GM19455 (cell line): ENCODE measurements at regions not wholly inside any gene's neighbourhood (a gene's known extent, or its start where the extent isn't known, plus 50 kb on each side); places are given as distances from the start of the nearest gene placed in this dataset.
"Not testable (repeated sequence)": the region's sequence is repeated elsewhere in the genome, so short reads cannot be mapped to it uniquely, and the experiment has no call there.

Experiments used
- ATAC-seq: cut with Tn5 transposase; IDR thresholded peaks from one replicate; pipeline ENCODE4 v1.9.1; 2021; ENCODE audit not compliant: unreplicated experiment

DNA sequence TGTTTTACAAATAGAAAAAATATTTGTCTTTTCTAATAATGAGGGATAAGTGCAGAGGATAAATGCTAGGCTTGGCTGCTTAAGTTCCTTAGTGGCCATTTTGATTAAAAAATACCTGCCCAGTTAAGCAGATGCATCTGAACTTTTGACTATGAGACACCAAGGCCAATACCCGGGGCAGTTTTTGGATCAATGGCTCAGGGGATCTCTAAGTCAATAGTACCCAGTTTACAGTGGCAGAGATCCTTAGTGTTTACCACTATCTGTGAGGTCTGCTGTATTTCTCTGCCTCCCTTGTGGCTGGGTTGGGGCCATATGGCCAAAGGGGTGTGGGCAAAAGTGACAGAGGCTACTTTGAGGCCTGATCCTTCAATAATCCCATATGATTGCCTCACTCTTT, 184.5 kb upstream of the MAST4 start:
- ATAC-seq = no peak

DNA sequence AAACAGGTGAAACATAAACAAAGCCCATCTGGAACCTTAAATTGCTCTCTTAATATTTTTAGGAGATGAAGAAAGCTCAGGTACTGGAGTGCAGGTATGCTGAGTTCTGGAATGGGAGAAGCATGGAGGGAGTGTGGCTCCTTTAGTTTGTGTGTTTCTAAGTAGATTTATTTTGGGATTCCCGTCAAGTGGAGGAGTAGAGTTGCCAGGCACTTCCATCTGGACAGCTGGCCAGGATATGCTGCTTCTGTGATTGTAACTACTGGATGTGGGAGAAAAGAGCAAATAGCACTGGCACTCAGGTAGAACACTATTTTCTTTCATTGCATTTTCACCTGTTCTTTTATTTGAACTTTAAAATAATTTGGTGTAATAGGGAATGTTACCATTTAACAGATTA, 182.3 kb upstream of the MAST4 start:
- no peak for ATAC-seq

DNA sequence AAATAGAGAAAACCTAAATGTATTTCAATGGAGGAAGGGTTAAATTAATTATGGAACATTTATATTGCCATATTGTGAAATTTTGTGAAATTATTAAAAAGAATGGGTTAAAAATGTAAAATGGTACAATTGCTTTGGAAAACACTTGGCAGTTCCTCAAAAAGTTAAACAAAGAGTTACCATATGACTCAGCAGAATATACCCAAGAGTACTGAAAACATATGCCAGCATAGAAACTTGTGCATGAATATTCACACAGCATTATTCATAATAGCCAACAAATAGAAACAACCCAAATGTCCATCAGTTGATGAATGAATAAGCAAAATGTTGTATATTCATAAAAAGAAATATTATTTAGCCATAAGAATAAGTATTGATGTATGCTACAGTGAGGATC, 181.0 kb upstream of the MAST4 start:
- no peak for ATAC-seq

DNA sequence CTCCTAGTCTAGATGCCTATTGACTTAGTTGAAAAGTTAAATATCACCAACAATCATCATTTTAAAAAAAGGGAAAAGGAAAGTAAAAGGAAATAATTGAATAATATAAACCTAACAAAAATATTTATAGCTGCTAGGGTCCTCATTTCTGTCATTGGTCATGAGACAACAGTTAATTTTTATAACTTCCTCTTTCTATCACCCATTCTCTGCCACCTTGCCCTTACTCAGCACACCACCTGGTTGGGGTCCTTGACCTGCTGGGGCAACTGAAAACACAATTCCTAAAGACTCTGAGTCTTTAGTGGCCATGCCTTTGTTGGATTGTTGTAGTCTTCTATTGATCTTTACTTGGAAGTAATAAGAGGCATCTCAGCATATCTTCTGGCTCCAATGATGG, 179.5 kb upstream of the MAST4 start:
- no peak for ATAC-seq

DNA sequence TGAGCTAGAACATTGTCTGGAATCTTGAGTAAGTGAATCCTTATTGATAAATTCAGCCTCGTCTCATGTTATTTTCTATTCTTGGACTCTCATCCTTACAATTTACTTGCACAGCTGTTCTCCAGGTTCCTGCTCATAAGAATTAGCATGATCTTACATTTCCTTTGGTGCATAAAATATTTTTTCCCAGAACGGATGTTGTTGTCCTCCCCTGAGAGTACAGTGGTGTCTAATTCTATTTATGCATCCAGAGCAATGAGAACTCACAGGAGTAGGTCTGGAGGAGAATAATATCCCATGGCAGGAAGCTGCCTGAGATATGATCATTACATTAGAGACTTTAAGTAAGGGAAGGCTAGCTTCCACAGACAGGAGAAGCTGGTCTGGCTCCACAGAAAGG, 178.4 kb upstream of the MAST4 start:
- ATAC-seq = no peak

DNA sequence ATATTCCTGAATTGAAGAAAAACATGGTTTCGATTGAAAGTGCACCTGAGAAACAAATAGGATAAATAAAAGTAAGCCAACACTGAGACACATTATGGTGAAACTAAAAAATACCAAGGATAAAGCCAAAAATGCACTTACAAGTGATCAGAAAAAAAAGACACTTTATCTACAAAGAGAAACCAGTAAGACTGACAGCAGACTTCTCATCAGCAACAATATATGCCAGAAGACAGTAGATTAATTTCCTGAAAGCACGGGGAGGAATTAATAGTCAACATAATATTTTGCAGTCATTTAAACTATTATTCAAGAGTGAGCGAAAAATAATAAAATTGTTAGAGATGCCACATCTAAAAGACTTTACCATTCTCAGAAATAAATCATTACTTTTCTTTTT, 172.7 kb upstream of the MAST4 start:
- no peak for ATAC-seq

DNA sequence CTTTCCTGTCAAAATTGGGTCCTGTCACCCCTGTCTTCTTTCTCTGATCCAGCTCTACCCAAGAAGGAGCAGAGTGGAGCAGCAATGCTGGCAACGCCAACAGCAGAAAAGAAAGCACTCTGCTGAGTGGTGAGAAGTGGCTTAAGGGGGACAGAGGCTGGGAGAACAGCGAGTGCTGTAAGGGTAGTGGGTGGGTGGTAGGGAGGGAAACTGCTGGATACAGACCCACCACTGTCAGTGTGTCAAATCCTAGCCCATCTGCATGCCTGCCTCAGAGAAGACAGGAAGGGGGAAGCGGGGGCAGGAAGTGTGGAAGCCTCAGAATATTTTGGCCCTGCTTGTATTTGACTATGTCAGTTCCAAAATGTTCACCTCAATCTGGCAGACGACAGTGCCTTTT, 170.4 kb upstream of the MAST4 start:
- ATAC-seq = no peak

DNA sequence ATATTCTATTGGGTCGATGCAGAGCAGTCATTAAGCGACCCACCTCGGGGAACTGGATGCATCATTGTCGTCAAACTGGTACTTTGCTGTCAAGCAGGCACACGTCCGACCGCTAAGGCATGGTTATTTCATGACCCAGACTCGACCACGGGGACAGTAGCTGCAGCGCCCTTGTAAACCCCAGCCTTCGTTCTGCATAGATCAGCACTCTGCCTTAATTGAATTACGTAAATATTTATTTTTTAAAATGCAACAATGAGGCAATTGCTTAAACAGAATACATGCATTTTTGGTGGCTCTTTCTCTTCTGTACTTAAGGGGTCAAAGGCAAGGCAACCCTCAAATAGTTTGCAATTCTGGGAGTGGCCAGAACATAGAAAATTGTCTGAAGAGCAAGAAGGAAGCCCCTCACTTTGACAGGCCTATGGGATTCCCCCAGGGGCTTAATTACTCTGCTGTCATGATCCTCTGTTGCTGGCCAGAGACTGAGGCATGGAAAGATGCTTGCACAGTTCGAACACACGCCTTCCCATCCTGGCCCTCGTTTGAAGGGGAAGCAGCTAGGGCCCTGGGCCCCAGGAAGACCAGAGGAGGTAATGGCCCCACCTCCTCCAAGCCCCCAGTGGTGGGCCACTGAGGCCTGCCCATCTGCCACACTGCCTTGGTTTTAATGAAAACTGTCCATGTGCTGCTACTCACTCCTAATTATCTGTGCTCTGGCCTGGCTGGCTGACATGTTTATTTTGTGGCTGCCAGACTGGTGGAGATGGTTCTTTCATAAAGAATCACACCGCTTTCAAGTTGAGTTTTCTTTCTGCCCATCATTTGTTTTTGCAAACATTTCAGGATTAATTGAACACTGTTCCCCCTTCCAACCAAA, 169.7 kb upstream of the MAST4 start:
- no peak for ATAC-seq

DNA sequence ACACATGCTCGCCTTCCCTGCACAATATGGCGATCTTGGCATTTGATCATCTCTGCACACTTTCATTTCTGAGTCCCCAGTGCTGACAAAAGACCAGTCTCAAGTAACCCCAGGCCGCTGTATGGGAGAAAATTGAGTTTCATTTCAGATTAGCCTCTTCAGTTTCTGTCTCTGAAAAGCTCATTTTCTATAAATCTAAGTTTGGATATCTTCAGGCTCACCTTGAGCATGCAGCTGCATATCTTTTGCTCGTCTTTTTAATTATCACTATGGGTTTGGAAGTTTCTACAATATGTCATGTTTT, 169.1 kb upstream of the MAST4 start:
- no peak for ATAC-seq

DNA sequence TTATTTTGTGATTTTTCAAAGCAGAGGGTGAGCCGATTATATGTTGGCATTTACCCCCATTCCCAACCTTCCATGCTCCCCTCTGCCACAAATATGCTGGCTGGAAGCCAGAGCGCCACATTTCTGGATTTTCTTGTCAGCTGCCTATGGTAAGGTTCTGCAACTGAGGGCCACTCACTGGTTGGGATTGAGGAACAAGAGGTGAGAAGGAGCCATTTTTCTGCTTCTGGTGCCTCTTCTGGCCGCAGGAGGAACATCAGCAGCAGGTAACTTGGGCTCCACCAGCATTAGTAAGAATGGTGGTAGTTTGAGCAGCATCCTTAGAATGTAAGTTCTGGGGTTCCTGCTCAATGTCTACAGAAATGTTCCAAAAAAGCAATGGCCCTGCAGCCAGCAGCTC, 159.5 kb upstream of the MAST4 start:
- ATAC-seq = no peak

DNA sequence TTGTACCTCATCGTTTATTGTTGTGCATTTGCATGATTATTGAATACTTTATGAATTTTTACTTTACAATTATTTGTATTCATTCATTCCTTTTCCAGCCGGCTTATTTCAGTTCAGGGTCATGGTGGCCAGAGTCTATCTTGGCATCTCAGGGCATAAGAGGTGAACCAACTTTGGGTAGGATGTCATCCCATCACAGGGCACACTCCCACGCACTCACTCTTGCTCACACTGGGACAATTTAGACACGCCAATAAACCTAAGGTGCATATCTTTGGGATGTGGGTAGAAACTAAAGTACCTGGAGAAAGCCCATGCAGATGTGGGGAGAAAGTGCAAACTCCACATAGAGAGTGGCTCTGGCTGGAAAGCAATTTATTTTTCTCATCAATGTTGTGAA, 158.1 kb upstream of the MAST4 start:
- ATAC-seq = no peak

DNA sequence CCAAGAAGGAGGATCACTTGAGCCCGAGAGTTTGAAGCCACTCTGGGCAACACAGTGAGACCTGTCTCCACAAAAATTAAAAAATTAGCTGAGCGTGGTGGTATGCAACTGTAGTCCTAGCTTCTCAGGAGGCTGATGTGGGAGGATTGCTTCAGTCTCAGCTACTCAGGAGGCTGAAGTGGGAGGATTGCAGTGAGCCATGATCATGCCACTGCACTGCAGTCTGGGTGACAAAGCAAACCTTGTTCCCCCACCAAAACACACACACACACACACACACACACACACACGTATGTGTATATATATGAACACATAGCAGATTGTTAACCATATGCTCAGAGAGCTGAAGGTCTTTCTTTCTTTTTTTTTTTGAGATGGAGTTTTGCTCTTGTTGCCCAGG, 157.5 kb upstream of the MAST4 start:
- ATAC-seq = no peak

DNA sequence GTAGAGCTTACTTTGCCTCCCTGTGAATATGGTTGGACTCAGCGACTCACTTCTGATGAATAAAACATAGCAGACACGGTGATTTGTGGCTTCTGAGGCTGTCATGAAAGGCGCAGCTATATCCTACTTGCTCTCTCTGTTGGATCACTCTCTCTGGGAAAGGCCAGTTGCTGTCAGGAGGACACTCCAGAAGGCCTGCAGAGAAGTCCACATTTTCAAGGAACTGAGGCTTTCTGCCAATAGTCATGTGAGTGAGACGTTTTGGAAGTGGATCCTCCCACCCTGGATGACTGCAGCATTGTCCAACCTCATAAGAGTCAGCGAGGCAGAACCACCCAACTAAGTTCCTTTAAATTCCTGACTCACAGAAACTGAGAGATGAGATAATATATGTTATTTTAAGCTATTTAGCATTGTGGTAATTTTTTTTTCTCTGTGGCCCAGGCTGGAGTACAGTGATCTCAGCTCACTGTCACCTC, 156.0 kb upstream of the MAST4 start:
- ATAC-seq = no peak

DNA sequence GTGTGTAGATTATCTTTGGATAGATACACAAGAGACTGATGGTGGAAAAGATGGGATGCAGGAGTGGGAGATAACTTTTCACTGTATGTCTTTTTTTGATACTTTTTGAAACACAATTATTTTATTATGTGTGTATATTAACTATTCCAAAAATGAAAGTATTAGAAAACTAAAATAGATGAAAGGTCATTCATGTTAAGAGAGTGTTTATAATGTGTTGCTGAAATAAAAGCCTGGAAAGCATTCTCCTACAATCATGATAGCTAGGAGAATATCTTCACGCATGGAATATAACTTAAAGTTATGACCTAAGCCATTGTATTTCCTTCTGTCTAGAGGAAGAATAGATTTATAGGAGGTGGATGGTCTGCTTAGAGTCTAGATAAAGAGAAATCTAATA, 154.8 kb upstream of the MAST4 start:
- no peak for ATAC-seq

DNA sequence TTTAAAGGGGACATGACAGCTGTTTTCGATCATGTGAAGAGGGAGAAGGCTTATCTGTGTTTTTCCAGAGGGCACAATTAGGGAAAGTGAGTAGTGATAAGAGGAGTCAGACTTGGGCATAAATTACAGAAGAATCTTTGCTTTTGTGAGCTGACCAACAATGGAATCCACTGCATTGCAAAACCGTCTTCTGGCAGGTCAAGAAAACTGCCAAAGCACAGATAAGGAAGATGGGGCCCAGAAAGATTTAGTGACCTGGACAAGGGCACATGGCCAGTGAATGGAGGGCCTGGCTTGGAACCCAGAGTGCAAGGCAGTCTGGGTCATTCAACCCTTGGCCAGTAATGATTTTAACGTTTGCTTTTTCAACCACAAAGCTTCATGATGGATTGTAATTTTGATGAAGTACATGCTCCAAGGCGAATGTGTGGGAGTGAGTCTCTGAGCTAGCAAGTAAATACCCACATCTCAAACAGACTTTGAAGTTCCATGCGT, 153.2 kb upstream of the MAST4 start:
- ATAC-seq = no peak

DNA sequence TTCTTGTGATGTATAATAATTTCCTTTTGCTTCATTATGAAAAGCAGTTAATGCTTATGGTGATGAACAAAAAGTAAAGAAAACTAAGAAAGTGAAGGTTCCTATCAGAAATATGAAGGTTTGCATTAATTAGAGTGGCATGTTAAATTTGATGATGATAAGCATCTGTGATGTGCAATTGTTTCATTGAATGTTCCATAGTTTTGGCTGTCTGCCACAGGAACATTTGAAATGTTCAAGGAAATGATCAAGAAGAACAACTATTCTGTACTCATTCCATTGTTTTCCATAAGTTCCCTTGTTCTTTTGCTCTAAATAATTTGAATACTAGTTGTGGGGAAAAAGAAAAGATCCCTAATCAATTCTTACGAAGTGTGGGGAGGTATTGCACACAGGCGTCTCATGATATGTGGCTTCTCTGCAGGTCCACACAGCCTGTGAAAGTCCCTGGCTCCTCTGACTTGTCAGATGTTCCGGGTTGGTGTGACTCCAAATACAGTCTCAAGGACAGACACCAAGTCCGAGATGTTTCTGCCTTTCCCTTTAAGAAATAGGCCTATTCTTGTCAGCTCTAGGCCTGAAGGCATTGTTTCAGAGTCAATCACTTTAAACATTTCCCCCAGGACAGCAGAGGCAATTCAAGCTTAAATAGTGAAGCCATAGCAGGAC, 152.6 kb upstream of the MAST4 start:
- ATAC-seq = no peak

DNA sequence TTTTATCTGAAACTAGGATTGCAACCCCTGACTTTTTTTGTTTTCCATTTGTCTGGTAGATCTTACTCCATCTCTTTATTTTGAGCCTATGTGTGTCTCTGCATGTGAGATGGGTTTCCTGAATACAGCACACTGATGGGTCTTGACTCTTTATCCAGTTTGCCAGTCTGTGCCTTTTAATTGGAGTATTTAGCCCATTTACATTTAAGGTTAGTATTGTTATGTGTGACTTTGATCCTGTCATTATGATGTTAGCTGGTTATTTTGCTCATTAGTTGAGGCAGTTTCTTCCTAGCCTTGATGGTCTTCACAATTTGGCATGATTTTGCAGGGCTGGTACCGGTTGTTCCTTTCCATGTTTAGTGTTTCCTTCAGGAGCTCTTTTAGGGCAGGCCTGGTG, 148.1 kb upstream of the MAST4 start:
- not testable (repeated sequence) for ATAC-seq

DNA sequence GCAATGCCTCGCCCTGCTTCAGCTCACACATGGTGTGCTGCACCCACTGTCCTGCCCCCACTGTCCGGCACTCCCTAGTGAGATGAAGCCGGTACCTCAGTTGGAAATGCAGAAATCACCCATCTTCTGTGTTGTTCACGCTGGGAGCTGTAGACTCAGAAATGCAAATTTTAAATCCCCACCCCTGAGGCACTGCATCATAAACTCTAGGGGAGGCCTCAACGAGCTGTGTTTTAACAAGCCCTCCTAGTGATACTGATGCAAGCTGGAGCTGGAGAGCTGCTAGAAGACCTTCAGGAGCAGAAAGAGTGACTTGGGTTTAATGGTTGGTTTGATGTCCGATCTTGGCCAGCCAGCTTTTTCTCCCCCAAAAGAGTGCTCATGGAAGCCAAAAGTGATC, 146.0 kb upstream of the MAST4 start:
- no peak for ATAC-seq

DNA sequence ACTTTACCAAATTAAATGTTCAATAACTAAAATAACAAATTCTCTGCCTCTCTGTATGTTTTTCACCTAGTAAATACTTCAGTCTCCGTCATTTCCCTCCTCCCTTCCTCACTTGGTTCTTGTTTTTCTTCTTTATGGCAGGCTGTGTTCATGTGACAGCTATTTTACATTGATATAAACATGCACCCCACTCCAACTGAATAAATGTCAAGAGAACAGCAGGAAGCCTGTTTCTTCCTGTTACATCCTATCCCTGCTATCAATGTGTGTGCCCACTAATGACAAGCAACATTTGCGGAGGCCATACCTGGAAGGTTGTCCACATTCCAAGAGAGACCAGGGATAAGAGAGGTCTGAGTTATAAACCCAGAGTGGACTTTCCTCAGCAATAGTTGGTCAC, 145.2 kb upstream of the MAST4 start:
- no peak for ATAC-seq

DNA sequence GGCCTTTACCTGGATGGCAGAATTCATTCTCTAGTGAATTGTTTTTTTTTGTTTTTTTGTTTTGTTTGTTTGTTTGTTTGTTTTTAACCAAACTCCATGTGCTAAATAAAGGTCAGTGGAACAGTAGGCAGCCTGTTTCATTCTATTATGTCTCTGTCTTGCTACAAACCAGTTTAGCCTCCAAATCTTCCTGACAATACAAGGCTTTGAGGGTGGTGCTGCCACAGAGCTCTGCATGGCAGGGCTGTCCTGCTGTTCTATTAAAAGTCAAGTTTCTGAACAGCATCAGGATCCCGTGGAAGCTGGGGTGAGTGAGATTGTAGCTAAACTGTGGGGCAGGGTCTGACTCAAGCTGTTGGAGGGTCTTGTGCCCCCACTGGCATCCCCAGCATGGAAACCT, 144.1 kb upstream of the MAST4 start:
- ATAC-seq = no peak

DNA sequence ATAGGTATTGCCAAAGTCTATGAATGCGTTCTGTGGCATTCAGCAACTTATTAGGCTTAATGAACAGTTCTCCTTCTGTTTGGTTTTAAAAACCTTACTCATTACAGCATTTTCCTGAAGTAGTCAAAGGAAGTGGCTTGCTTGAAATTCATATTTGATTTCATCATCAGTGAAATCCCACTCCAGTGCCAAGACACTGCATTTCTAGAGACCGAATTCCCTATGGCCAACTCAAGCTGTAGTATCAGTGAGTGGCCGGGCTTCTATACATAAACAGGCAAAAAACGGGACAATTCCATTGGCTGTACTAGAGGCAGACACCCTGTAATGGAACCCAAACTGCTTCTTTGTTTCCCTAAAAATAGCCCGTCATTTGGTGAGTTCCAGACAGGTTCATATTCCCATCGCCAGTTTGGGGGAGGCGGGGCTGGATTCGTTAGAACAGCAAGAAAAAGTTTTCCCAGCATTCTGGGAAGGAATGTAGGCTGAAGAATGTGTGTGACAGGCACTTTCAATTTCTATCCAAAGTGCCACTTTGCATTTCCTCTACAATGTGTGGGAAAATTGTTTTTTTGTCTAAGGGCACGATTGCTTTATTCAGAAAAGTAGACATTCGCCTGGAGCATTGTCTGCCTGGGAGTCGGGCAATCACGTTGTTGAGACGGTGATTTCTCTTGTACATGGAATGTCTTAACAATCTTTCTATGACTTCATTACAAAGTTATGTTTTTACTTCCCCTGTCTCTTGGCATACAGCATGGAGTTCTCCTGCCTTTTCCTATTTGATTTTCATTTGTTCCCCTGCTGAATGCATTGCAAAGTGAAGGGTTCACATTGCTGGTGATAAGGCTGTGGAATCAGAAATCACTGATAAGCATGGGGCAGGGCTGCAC, 141.8 kb upstream of the MAST4 start:
- no peak for ATAC-seq

DNA sequence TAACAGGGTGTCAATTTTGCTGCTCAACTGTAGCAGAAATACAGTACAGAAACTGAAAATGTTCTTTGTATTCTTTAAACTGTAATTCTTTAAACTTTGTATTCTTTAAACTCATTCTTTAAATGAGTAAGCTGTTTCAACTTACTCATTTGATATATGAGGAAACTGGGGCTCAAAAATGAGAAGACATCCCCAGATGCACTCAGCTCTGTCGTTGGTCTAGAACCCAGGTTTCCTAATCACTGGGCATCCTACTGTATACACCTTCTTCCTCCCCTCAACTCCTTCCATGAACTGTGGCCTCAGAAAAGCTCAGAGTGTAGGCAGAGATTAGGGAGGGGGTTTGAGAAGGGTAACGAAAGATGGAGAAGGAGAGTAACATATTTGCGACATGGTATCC, 136.5 kb upstream of the MAST4 start:
- no peak for ATAC-seq
